ENCODE measurements at regions not wholly inside any gene's neighbourhood (a gene's known extent, or its start where the extent isn't known, plus 50 kb on each side); places are given as distances from the start of the nearest gene placed in this dataset.

DNA sequence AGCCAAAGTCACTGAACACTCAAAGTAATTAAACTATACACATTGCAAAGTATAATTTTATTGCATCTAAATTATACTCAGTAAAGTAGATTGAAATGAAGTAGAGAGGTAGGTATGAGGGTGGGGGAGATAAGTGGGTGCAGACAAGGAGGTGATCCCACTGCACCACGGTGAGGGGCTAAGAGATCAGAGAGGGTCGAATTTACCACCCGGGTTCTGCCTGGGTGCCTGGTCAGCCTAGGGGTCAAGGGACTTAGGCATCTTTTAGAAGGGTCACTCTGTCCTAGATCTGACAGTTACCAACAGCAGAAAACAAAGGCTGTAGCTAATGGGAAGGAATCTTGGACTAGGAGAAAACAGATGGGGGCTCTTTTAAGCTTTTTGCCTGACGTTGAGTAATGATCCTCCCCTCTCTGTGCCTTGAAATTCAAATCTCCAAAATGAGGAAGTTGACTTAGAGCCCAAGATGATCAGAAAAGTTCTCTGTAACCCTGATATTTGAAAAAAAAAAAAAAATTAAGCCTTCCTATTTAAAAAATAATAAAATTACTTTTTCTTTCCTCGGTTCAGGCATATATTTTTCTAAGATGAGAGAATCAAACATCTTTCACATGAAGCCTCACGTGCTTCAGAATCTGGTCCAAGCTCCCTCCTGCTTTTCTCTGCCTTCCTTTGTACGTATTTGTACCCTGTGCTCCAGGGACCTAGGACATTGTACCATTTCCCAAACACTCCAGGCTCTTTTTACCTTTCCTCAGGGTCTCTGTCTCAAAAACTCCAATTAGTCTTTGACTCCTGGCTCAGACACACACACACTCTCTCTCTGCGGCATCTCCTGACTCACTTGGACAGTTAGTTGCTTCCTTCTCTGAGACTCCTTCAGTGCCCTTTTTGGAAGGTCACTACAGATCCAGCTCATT is 353.9 kb downstream of the CYRIA start:
- no peak for TF ChIP-seq ZNF274 (IDR thresholded peaks at IDR 0.05; ENCODE audit: low read depth, low read length)
- no peak for TF ChIP-seq YY1 (IDR thresholded peaks at IDR 0.05; ENCODE audit: insufficient read depth, insufficient read length)
